ENCODE measurements at regions not wholly inside any gene's neighbourhood (a gene's known extent, or its start where the extent isn't known, plus 50 kb on each side); places are given as distances from the start of the nearest gene placed in this dataset.

GRCh38 chr20:54272901-54273488, 65.1 kb downstream of the PFDN4 start:
- no peak for DNase-seq

- DNase-seq: no peak
Observed at GRCh38 chr20:54275359-54276111, 67.6 kb downstream of the PFDN4 start.

- DNase-seq: no peak
Observed at GRCh38 chr20:54276577-54277169, 68.8 kb downstream of the PFDN4 start.

- DNase-seq: no peak
Observed at GRCh38 chr20:54278262-54278661, 70.4 kb downstream of the PFDN4 start.

GRCh38 chr20:54282625-54283024, 74.7 kb downstream of the PFDN4 start:
- no peak for DNase-seq

GRCh38 chr20:54283253-54283652, 75.4 kb downstream of the PFDN4 start:
- no peak for DNase-seq

GRCh38 chr20:54284928-54285704, 77.2 kb downstream of the PFDN4 start:
- peak; percentile 18 to 33 for DNase-seq

GRCh38 chr20:54290636-54291035, 82.7 kb downstream of the PFDN4 start:
- DNase-seq: no peak

- no peak for DNase-seq
Observed at GRCh38 chr20:54291339-54292010, 83.6 kb downstream of the PFDN4 start.

GRCh38 chr20:54292185-54292584, 84.3 kb downstream of the PFDN4 start:
- DNase-seq: no peak

- no peak for DNase-seq
Observed at GRCh38 chr20:54293526-54293925, 85.6 kb downstream of the PFDN4 start.

- no peak for DNase-seq
Observed at GRCh38 chr20:54294094-54294493, 86.2 kb downstream of the PFDN4 start.

- DNase-seq: no peak
Observed at GRCh38 chr20:54295686-54296085, 87.8 kb downstream of the PFDN4 start.

- DNase-seq: no peak
Observed at GRCh38 chr20:54305421-54305820, 97.5 kb downstream of the PFDN4 start.

- no peak for DNase-seq
Observed at GRCh38 chr20:54306985-54307710, 99.3 kb downstream of the PFDN4 start.

- no peak for DNase-seq
Observed at GRCh38 chr20:54308804-54309203, 100.9 kb downstream of the PFDN4 start.

- no peak for DNase-seq
Observed at GRCh38 chr20:54318892-54319291, 111.0 kb downstream of the PFDN4 start.

GRCh38 chr20:54320148-54320607, 112.3 kb downstream of the PFDN4 start:
- DNase-seq: no peak

- no peak for DNase-seq
Observed at GRCh38 chr20:54321352-54322087, 113.6 kb downstream of the PFDN4 start.

GRCh38 chr20:54323227-54323734, 115.4 kb downstream of the PFDN4 start:
- DNase-seq: no peak

- no peak for DNase-seq
Observed at GRCh38 chr20:54324041-54324440, 116.2 kb downstream of the PFDN4 start.
